IPS-NIHi7 (cell line): ENCODE measurements at regions not wholly inside any gene's neighbourhood (a gene's known extent, or its start where the extent isn't known, plus 50 kb on each side); places are given as distances from the start of the nearest gene placed in this dataset.

Experiments used
- DNase-seq: peaks from one replicate; pipeline ENCODE4 v3.0.0; 2012; ENCODE audit warnings: mixed read lengths; ENCODE audit errors: extremely low spot score

- no peak for DNase-seq
Measured at GRCh38 chrX:28042260-28042659, 61.0 kb upstream of the DCAF8L1 start.

DNA sequence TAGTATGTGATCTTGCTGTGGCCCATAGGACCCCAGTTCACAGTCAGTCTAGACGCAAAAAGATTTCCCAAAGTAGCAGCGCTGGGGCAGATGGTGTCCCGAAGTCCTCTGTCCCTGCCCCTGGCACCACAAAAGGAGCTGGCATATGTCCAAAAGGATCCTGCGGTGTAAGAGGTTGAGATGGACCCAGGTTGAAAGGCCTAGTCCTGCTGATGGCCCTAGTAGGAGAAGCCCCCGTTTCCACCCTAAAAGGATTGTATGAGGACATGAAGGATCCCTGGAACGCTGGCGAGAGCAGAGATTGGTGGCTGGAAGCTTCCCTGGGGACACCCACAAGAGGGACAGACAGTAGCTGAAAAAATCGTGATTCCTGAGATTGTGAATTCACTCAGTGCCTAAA, 58.0 kb upstream of the DCAF8L1 start:
- no peak for DNase-seq
